Type B pancreatic cell (in vitro differentiated cells): ENCODE measurements at regions not wholly inside any gene's neighbourhood (a gene's known extent, or its start where the extent isn't known, plus 50 kb on each side); places are given as distances from the start of the nearest gene placed in this dataset.

Source experiments
- DNase-seq: peaks from one replicate; pipeline ENCODE4 v3.0.0; 2021; ENCODE audit warnings: mixed read lengths; ENCODE audit not compliant: unreplicated experiment; ENCODE audit errors: extremely low spot score
- H3K27ac Mint-ChIP-seq: 2 replicates; pipeline ENCODE4 v1.8.0; 2021; ENCODE audit warnings: mild to moderate bottlenecking, mixed read lengths
- H3K27me3 Mint-ChIP-seq: 2 replicates; pipeline ENCODE4 v1.8.0; 2021; ENCODE audit warnings: mixed read lengths
- H3K36me3 Mint-ChIP-seq: 2 replicates; pipeline ENCODE4 v1.8.0; 2021; ENCODE audit warnings: mixed read lengths
- H3K4me1 Mint-ChIP-seq: one replicate; pipeline ENCODE4 v1.8.0; 2021; ENCODE audit warnings: mixed read lengths; ENCODE audit not compliant: unreplicated experiment
- H3K4me3 Mint-ChIP-seq: 2 replicates; pipeline ENCODE4 v1.8.0; 2021; ENCODE audit warnings: mild to moderate bottlenecking, mixed read lengths
- H3K9me3 Mint-ChIP-seq: 2 replicates; pipeline ENCODE4 v1.8.0; 2021; ENCODE audit warnings: mixed read lengths
- CTCF ChIP-seq: fragments of 200-600 bp; sonication (generic); conservative IDR thresholded peaks from 2 replicates; pipeline ENCODE4 v1.5.0; 2021; ENCODE audit warnings: antibody characterized with exemption, mild to moderate bottlenecking

GRCh38 chr1:38456531-38456876 lies 403.1 kb downstream of the RRAGC start:
- DNase-seq = no peak
- Mint-ChIP-seq H3K4me1 (peaks cover 14% of the 10 kb centered on the region), H3K27ac (no peak overlapping the region), H3K9me3 (no peaks in the 10 kb centered on the region), H3K4me3 (no peak overlapping the region), H3K36me3 (no peaks in the 10 kb centered on the region), H3K27me3 (peaks cover 31% of the 10 kb centered on the region)
- TF ChIP-seq CTCF = no peak

GRCh38 chr1:38455829-38456530 lies 403.6 kb downstream of the RRAGC start:
- no peak overlapping the region for H3K4me3 Mint-ChIP-seq
- no peak for DNase-seq
- no peaks in the 10 kb centered on the region for H3K36me3 Mint-ChIP-seq
- H3K27me3 Mint-ChIP-seq = peaks cover 31% of the 10 kb centered on the region
- H3K9me3 Mint-ChIP-seq = no peaks in the 10 kb centered on the region
- TF ChIP-seq CTCF = no peak
- peaks cover 14% of the 10 kb centered on the region for H3K4me1 Mint-ChIP-seq
- H3K27ac Mint-ChIP-seq = no peak overlapping the region

- Mint-ChIP-seq H3K27ac (no peak overlapping the region), H3K27me3 (peaks cover 34% of the 10 kb centered on the region), H3K4me1 (peaks cover 14% of the 10 kb centered on the region), H3K4me3 (no peak overlapping the region), H3K9me3 (no peaks in the 10 kb centered on the region), H3K36me3 (no peaks in the 10 kb centered on the region)
- no peak for DNase-seq
- no peak for TF ChIP-seq CTCF
These were observed 404.7 kb downstream of the RRAGC start for GRCh38 chr1:38454749-38455441.

- Mint-ChIP-seq H3K4me1 (peaks cover 14% of the 10 kb centered on the region), H3K4me3 (no peak overlapping the region), H3K9me3 (no peaks in the 10 kb centered on the region), H3K27ac (no peak overlapping the region), H3K27me3 (peaks cover 34% of the 10 kb centered on the region), H3K36me3 (no peaks in the 10 kb centered on the region)
- TF ChIP-seq CTCF = no peak
- no peak for DNase-seq
These were observed 405.3 kb downstream of the RRAGC start for GRCh38 chr1:38454236-38454635.

- no peak for DNase-seq
- peaks cover 14% of the 10 kb centered on the region for H3K4me1 Mint-ChIP-seq
These were observed 405.7 kb upstream of the POU3F1 start for GRCh38 chr1:38452246-38452645.

More at GRCh38 chr1:38452246-38452645, 405.7 kb upstream of the POU3F1 start:
- H3K36me3 Mint-ChIP-seq = no peaks in the 10 kb centered on the region
- H3K9me3 Mint-ChIP-seq = no peaks in the 10 kb centered on the region
- peaks cover 37% of the 10 kb centered on the region for H3K27me3 Mint-ChIP-seq
- no peak overlapping the region for H3K4me3 Mint-ChIP-seq
- H3K27ac Mint-ChIP-seq = no peak overlapping the region
- TF ChIP-seq CTCF = no peak
